Endodermal cell (in vitro differentiated cells): ENCODE measurements at regions not wholly inside any gene's neighbourhood (a gene's known extent, or its start where the extent isn't known, plus 50 kb on each side); places are given as distances from the start of the nearest gene placed in this dataset.

Experiments used
- DNase-seq: peaks from one replicate; pipeline ENCODE4 v3.0.0-alpha.2; 2017
- H3K27ac ChIP-seq: 2 replicates; pipeline ENCODE4 v1.5.1; 2013; ENCODE audit warnings: mild to moderate bottlenecking, low read depth, low read length, moderate library complexity
- H3K27me3 ChIP-seq: 2 replicates; pipeline ENCODE4 v1.6.1; 2013; ENCODE audit warnings: mild to moderate bottlenecking, low read length, moderate library complexity; ENCODE audit not compliant: insufficient read depth, control insufficient read depth, poor library complexity, severe bottlenecking
- H3K36me3 ChIP-seq: 2 replicates; pipeline ENCODE4 v1.7.0; 2013; ENCODE audit warnings: mild to moderate bottlenecking, low read length, moderate library complexity; ENCODE audit not compliant: control insufficient read depth, insufficient read depth
- H3K4me1 ChIP-seq: one replicate; pipeline ENCODE4 v1.7.0; 2013; ENCODE audit warnings: low read length; ENCODE audit not compliant: control insufficient read depth, insufficient read depth
- H3K4me3 ChIP-seq: 2 replicates; pipeline ENCODE4 v1.5.1; 2013; ENCODE audit warnings: mild to moderate bottlenecking, low read length, moderate library complexity
- H3K9ac ChIP-seq: 2 replicates; pipeline ENCODE4 v1.6.1; 2013; ENCODE audit warnings: mild to moderate bottlenecking, low read length, moderate library complexity; ENCODE audit not compliant: poor library complexity, severe bottlenecking; ENCODE audit errors: extremely low read depth
- H3K9me3 ChIP-seq: 2 replicates; pipeline ENCODE4 v1.6.1; 2013; ENCODE audit warnings: mild to moderate bottlenecking, low read length, moderate library complexity; ENCODE audit not compliant: control insufficient read depth
- H3K27ac Mint-ChIP-seq: 2 replicates; pipeline ENCODE4 v1.8.0; 2020; ENCODE audit warnings: mixed read lengths
- H3K27me3 Mint-ChIP-seq: 2 replicates; pipeline ENCODE4 v1.8.0; 2021; ENCODE audit warnings: mild to moderate bottlenecking, mixed read lengths; ENCODE audit not compliant: insufficient read depth
- H3K36me3 Mint-ChIP-seq: 2 replicates; pipeline ENCODE4 v1.8.0; 2020; ENCODE audit warnings: low read depth, mixed read lengths
- H3K4me1 Mint-ChIP-seq: 2 replicates; pipeline ENCODE4 v1.8.0; 2020; ENCODE audit warnings: mixed read lengths
- H3K4me3 Mint-ChIP-seq: 2 replicates; pipeline ENCODE4 v1.8.0; 2020; ENCODE audit warnings: mild to moderate bottlenecking, moderate library complexity, mixed read lengths
- H3K9me3 Mint-ChIP-seq: 2 replicates; pipeline ENCODE4 v1.8.0; 2020; ENCODE audit warnings: mild to moderate bottlenecking, mixed read lengths
- CTCF ChIP-seq: fragments of 200-600 bp; sonication (generic); conservative IDR thresholded peaks from 2 replicates; pipeline ENCODE4 v1.5.0; 2021; ENCODE audit warnings: antibody characterized with exemption, mild to moderate bottlenecking
- WGBS, 2 experiments: methylation state at CpG; one replicate each; pipeline versions ENCODE4 v1.1.5 to v1.1.7; 2013; ENCODE audit warnings: missing lambda C conversion rate in 2 of 2, mixed read lengths in 1 of 2; ENCODE audit not compliant: insufficient coverage in 1 of 2, insufficient read length in 1 of 2; 5-methylcytosine and 5-hydroxymethylcytosine counted together

DNA sequence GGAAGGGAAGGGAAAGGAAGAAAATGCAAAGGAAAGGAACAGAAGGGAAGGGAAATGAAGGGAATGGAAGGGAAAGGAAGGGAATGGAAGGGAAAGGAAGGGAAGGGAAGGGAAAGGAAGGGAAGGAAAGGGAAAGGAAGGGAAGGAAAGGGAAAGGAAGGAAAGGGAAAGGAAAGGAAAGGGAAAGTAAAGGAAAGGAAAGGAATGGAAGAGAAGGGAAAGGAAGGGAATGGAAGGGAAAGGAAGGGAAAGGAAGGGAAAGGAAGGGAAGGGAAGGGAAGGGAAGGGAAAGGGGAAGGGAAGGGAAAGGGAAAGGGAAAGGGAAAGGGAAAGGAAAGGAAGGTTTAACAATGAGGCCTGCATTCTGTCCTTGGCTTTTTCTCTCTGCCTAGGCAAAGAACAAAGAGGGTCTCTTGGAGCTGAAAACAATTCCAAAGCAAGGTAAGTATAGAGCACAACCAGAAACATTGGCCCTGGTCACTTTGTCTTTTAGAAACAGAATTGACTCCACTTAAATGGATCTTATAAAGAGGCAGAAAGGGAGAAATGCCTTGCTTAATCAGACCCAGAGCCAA is 525.9 kb upstream of the TMPO start:
- no peak overlapping the region for H3K4me3 Mint-ChIP-seq

DNA sequence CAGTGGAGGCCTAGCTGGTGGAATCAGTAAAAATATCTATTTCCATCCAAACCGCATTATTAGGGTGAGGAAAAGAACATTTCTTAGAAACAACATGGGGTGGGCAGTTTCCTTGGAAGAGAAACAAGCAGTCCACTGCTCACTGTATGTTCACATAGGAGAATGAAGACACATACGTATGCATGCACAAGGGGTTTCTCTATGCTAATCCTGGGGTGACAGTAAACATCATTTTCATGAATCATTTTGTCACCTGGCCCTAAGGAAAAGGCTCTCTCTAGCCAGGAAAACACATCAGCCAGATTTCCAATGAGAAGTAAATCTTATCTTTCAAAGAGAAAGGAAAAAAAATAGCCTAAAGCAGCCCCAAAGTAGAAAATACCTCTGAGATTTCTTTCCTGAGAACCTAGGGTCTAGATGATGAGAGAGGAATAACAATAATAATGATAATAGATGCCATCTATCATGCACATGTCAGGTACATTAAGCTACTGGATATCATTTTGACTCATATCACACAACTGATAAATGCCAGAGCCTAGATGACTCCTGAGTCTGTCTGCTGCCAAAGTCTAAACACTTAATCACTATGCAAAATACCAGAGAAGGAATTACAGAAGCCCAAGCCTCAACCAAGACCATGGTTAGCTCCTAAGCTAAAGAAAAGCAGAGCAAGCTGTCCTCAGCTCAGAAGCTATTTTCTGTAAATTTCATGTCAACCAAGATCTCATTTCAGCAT is 520.5 kb upstream of the TMPO start:
- Histone ChIP-seq H3K9ac (no peak overlapping the region), H3K36me3 (no peaks in the 10 kb centered on the region), H3K4me3 (no peak overlapping the region), H3K27me3 (no peaks in the 10 kb centered on the region), H3K4me1 (no peaks in the 10 kb centered on the region), H3K27ac (no peak overlapping the region), H3K9me3 (peaks cover 17% of the 10 kb centered on the region)
- Mint-ChIP-seq H3K27me3 (no peaks in the 10 kb centered on the region), H3K4me3 (no peak overlapping the region), H3K9me3 (peaks cover 19% of the 10 kb centered on the region), H3K36me3 (no peaks in the 10 kb centered on the region), H3K4me1 (peaks cover 14% of the 10 kb centered on the region), H3K27ac (no peak overlapping the region)
- TF ChIP-seq CTCF = no peak
- no peak for DNase-seq
- 92 to 100% methylated on average over 2 of the region's 2 CpGs for WGBS, 2 experiments

More for the DNA sequence above, 525.9 kb upstream of the TMPO start:
- DNase-seq = no peak
- Histone ChIP-seq H3K4me3 (no peak overlapping the region), H3K9me3 (peaks cover 17% of the 10 kb centered on the region), H3K9ac (no peak overlapping the region), H3K36me3 (no peaks in the 10 kb centered on the region), H3K4me1 (no peaks in the 10 kb centered on the region), H3K27me3 (no peaks in the 10 kb centered on the region), H3K27ac (no peak overlapping the region)
- peaks cover 19% of the 10 kb centered on the region for H3K9me3 Mint-ChIP-seq
- H3K36me3 Mint-ChIP-seq = no peaks in the 10 kb centered on the region
- no peak overlapping the region for H3K27ac Mint-ChIP-seq
- peaks cover 7% of the 10 kb centered on the region for H3K4me1 Mint-ChIP-seq
- TF ChIP-seq CTCF = no peak
- peaks cover 5% of the 10 kb centered on the region for H3K27me3 Mint-ChIP-seq

DNA sequence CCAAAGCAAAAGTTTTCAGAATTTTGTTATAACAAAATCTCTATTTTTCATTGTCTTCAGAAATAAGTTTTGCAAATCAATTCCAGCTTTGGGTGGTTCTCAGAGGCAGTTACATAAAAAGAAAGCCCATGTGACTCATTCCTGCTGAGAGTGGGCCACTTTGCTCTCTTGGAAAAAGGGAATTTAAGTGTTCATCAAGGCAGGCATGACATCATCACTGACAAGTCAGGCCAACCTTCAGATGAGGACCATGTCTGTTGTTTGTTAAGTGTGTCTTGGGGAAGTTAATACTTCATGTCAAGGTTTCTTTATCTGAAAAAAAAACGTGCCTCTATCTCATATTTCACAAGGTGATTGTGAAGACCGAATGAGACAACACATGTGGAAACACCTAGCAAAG is 519.8 kb upstream of the TMPO start:
- no peak for TF ChIP-seq CTCF
- Histone ChIP-seq H3K9ac (no peak overlapping the region), H3K27me3 (no peaks in the 10 kb centered on the region), H3K27ac (no peak overlapping the region), H3K36me3 (no peaks in the 10 kb centered on the region), H3K9me3 (peaks cover 17% of the 10 kb centered on the region), H3K4me1 (no peaks in the 10 kb centered on the region), H3K4me3 (no peak overlapping the region)
- DNase-seq = no peak
- H3K4me1 Mint-ChIP-seq = peaks cover 8% of the 10 kb centered on the region
- no peak overlapping the region for H3K4me3 Mint-ChIP-seq
- H3K27me3 Mint-ChIP-seq = no peaks in the 10 kb centered on the region
- no peak overlapping the region for H3K27ac Mint-ChIP-seq
- WGBS, 2 experiments = 68 to 97% methylated on average over 2 of the region's 2 CpGs
- H3K36me3 Mint-ChIP-seq = no peaks in the 10 kb centered on the region
- peaks cover 16% of the 10 kb centered on the region for H3K9me3 Mint-ChIP-seq
